Gastrocnemius medialis (tissue), 4 donors: ENCODE measurements at regions not wholly inside any gene's neighbourhood (a gene's known extent, or its start where the extent isn't known, plus 50 kb on each side); places are given as distances from the start of the nearest gene placed in this dataset.

Experiments used
- ATAC-seq, 2 donors: fragments of 150-250 bp; one replicate each; pipeline ENCODE4 v1.9.1; 2016
- DNase-seq, 2 donors: peaks; one replicate each; pipeline ENCODE4 v3.0.0-alpha.2; 2019
- H3K27ac ChIP-seq, 4 donors: fragments of 200-600 bp; sonication (generic); 1 replicate in 1 of 4; 2 replicates in 3 of 4; pipeline ENCODE4 v1.5.1; 2016 to 2018; ENCODE audit warnings: mild to moderate bottlenecking in 2 of 4, moderate library complexity in 1 of 4
- H3K27me3 ChIP-seq, 3 donors: fragments of 200-600 bp; sonication (generic) in 2 of 3; 1 replicate in 1 of 3; 2 replicates in 2 of 3; pipeline versions ENCODE4 v1.5.1 to v1.6.0; 2016 to 2019; ENCODE audit warnings: mild to moderate bottlenecking in 1 of 3, moderate library complexity in 1 of 3
- H3K36me3 ChIP-seq, 2 donors: fragments of 200-600 bp; sonication (generic) in 1 of 2; one replicate each; pipeline ENCODE4 v1.5.1; 2017 to 2018
- H3K4me1 ChIP-seq, 2 donors: fragments of 200-600 bp; sonication (generic) in 1 of 2; one replicate each; pipeline ENCODE4 v1.5.1; 2016 to 2017; ENCODE audit warnings: mild to moderate bottlenecking in 2 of 2
- H3K4me3 ChIP-seq, 4 donors: fragments of 200-600 bp; sonication (generic) in 3 of 4; 1 replicate in 1 of 4; 2 replicates in 3 of 4; pipeline ENCODE4 v1.5.1; 2016 to 2019; ENCODE audit warnings: mild to moderate bottlenecking in 2 of 4
- H3K9me3 ChIP-seq, 3 donors: fragments of 200-600 bp; sonication (generic) in 2 of 3; 1 replicate in 1 of 3; 2 replicates in 2 of 3; pipeline ENCODE4 v1.5.1; 2016 to 2019
- CTCF ChIP-seq, 5 experiments: fragments of 450-650 bp in 3 of 5; fragments of 200-600 bp in 2 of 5; sonication (generic) in 2 of 5; IDR thresholded peaks in 4 of 5; conservative IDR thresholded peaks in 1 of 5; 1 replicate in 4 of 5; 2 replicates in 1 of 5; pipeline ENCODE4 v1.5.1; 2016 to 2019; ENCODE audit warnings: antibody characterized with exemption in 5 of 5, mild to moderate bottlenecking in 3 of 5, moderate library complexity in 3 of 5
- POLR2A ChIP-seq, 2 donors: fragments of 450-650 bp; IDR thresholded peaks; one replicate each; pipeline ENCODE4 v1.6.1; 2017; ENCODE audit warnings: antibody characterized with exemption in 2 of 2, mild to moderate bottlenecking in 2 of 2, moderate library complexity in 2 of 2
- in situ Hi-C, 4 donors: fragments of 200-750 bp; cut with MboI; loops; one replicate each; pipeline versions ENCODE4 v1.15.0 to v1.8.0; 2017; ENCODE audit warnings: low sequenced_read_pairs in 4 of 4
- intact Hi-C: fragments of 100-400 bp; cut with DNase I; formaldehyde crosslinking; loops from one replicate; pipeline ENCODE4 v1.15.1; 2023; ENCODE audit warnings: low total_unique reads

- no peak for TF ChIP-seq CTCF (IDR thresholded peaks at IDR 0.05 in 4 of 5, conservative IDR thresholded peaks at IDR 0.05 in 1 of 5)
- TF ChIP-seq POLR2A (IDR thresholded peaks at IDR 0.05) = no peak
- intact Hi-C loops = no loop called here
- Histone ChIP-seq H3K4me1 (no peaks in the 10 kb centered on the region), H3K27ac (no peak overlapping the region), H3K9me3 (no peaks in the 10 kb centered on the region), H3K4me3 (no peak overlapping the region), H3K27me3 (no peaks in the 10 kb centered on the region), H3K36me3 (no peaks in the 10 kb centered on the region)
- ATAC-seq (peak; percentile 69 to 82), DNase-seq (peak in 1 of 2 donors; percentile 30)
- in situ Hi-C loops = no loop called here
These were observed 148.9 kb upstream of the MAX start for GRCh38 chr14:65251213-65251612.

GRCh38 chr14:65252482-65253255 lies 150.4 kb upstream of the MAX start:
- no peak for TF ChIP-seq CTCF (IDR thresholded peaks at IDR 0.05 in 4 of 5, conservative IDR thresholded peaks at IDR 0.05 in 1 of 5)
- TF ChIP-seq POLR2A (IDR thresholded peaks at IDR 0.05) = no peak
- Histone ChIP-seq H3K9me3 (no peaks in the 10 kb centered on the region), H3K4me3 (no peak overlapping the region), H3K27me3 (no peaks in the 10 kb centered on the region), H3K27ac (no peak overlapping the region), H3K4me1 (no peaks in the 10 kb centered on the region), H3K36me3 (no peaks in the 10 kb centered on the region)
- DNase-seq (no peak), ATAC-seq (no peak)
- in situ Hi-C loops = no loop called here
- intact Hi-C loops = no loop called here

GRCh38 chr14:65255029-65255545 lies 152.8 kb upstream of the MAX start:
- Histone ChIP-seq H3K27ac (no peak overlapping the region), H3K4me3 (no peak overlapping the region), H3K9me3 (no peaks in the 10 kb centered on the region), H3K4me1 (no peaks in the 10 kb centered on the region), H3K27me3 (no peaks in the 10 kb centered on the region), H3K36me3 (no peaks in the 10 kb centered on the region)
- in situ Hi-C loops (no loop called here), intact Hi-C loops (no loop called here)
- TF ChIP-seq POLR2A (IDR thresholded peaks at IDR 0.05) = no peak
- ATAC-seq (no peak), DNase-seq (no peak)

GRCh38 chr14:65255583-65256461 lies 153.5 kb upstream of the MAX start:
- Histone ChIP-seq H3K4me1 (no peaks in the 10 kb centered on the region), H3K4me3 (no peak overlapping the region), H3K27me3 (no peaks in the 10 kb centered on the region), H3K27ac (no peak overlapping the region), H3K36me3 (no peaks in the 10 kb centered on the region), H3K9me3 (no peaks in the 10 kb centered on the region)
- in situ Hi-C loops = no loop called here
- intact Hi-C loops = no loop called here
- ATAC-seq = no peak
- no peak for TF ChIP-seq CTCF (IDR thresholded peaks at IDR 0.05 in 4 of 5, conservative IDR thresholded peaks at IDR 0.05 in 1 of 5)
- no peak for TF ChIP-seq POLR2A (IDR thresholded peaks at IDR 0.05)
- DNase-seq = no peak

GRCh38 chr14:65256714-65257113 lies 154.4 kb upstream of the MAX start:
- Histone ChIP-seq H3K27ac (no peak overlapping the region), H3K4me3 (no peak overlapping the region), H3K9me3 (no peaks in the 10 kb centered on the region), H3K27me3 (no peaks in the 10 kb centered on the region), H3K4me1 (no peaks in the 10 kb centered on the region), H3K36me3 (no peaks in the 10 kb centered on the region)
- intact Hi-C loops (no loop called here), in situ Hi-C loops (no loop called here)
- ATAC-seq (no peak), DNase-seq (no peak)
- TF ChIP-seq POLR2A (IDR thresholded peaks at IDR 0.05) = no peak
- TF ChIP-seq CTCF (IDR thresholded peaks at IDR 0.05 in 4 of 5, conservative IDR thresholded peaks at IDR 0.05 in 1 of 5) = no peak
